ENCODE measurements at regions not wholly inside any gene's neighbourhood (a gene's known extent, or its start where the extent isn't known, plus 50 kb on each side); places are given as distances from the start of the nearest gene placed in this dataset.

- TF ChIP-seq CTCF (conservative IDR thresholded peaks at IDR 0.05) (peak; percentile 83), ZFX (IDR thresholded peaks at IDR 0.05) (no peak)
- H3K27ac ChIP-seq, result no peak overlapping the region
Observed at GRCh38 chr5:100479079-100479688, 56.0 kb upstream of the FAM174A start.

GRCh38 chr5:100472091-100472490 lies 63.1 kb upstream of the FAM174A start:
- no peak overlapping the region for H3K27ac ChIP-seq
- TF ChIP-seq CTCF (conservative IDR thresholded peaks at IDR 0.05), result no peak
- TF ChIP-seq ZFX (IDR thresholded peaks at IDR 0.05), result no peak

- no peak overlapping the region for H3K27ac ChIP-seq
- no peak for TF ChIP-seq ZFX (IDR thresholded peaks at IDR 0.05)
- no peak for TF ChIP-seq CTCF (conservative IDR thresholded peaks at IDR 0.05)
Observed at GRCh38 chr5:100469767-100470166, 65.4 kb upstream of the FAM174A start.

GRCh38 chr5:100464418-100464817 lies 70.8 kb upstream of the FAM174A start:
- TF ChIP-seq ZFX (IDR thresholded peaks at IDR 0.05) (no peak), CTCF (conservative IDR thresholded peaks at IDR 0.05) (no peak)

GRCh38 chr5:100456615-100457014 lies 78.6 kb upstream of the FAM174A start:
- H3K27ac ChIP-seq, result no peak overlapping the region
- TF ChIP-seq ZFX (IDR thresholded peaks at IDR 0.05) (no peak), CTCF (conservative IDR thresholded peaks at IDR 0.05) (no peak)

More at GRCh38 chr5:100464418-100464817, 70.8 kb upstream of the FAM174A start:
- H3K27ac ChIP-seq, result no peak overlapping the region

GRCh38 chr5:100452126-100452525 lies 83.0 kb upstream of the FAM174A start:
- no peak overlapping the region for H3K27ac ChIP-seq
- no peak for TF ChIP-seq CTCF (conservative IDR thresholded peaks at IDR 0.05)
- no peak for TF ChIP-seq ZFX (IDR thresholded peaks at IDR 0.05)

GRCh38 chr5:100448111-100448528 lies 87.1 kb upstream of the FAM174A start:
- H3K27ac ChIP-seq, result no peak overlapping the region
- no peak for TF ChIP-seq CTCF (conservative IDR thresholded peaks at IDR 0.05)
- TF ChIP-seq ZFX (IDR thresholded peaks at IDR 0.05), result no peak

Measured in C4-2B (cell line).